DMS153 (cell line): ENCODE measurements at regions not wholly inside any gene's neighbourhood (a gene's known extent, or its start where the extent isn't known, plus 50 kb on each side); places are given as distances from the start of the nearest gene placed in this dataset.
"Not testable (repeated sequence)": the region's sequence is repeated elsewhere in the genome, so short reads cannot be mapped to it uniquely, and the experiment has no call there.

ENCODE experiments used
- DNase-seq: peaks from one replicate; lab custom pipeline; 2025; lab: John Stamatoyannopoulos, UW

DNA sequence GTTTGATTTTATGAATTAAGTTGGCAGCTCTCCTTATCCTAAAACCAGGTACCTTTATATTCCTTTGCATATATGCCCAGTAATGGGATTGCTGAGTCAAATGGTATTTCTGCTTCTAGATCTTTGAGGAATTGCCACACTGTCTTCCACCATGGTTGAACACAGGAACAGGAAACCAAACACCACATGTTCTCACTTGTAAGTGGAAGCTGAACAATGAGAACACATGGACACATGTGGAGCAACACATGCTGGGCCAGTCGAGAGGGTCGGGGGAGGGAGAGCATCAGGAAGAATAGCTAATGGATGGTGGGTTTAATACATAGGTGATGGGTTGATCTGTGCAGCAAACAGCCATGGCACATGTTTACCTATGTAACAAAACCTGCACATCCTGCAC lies 214.6 kb downstream of the BLID start:
- DNase-seq: not testable (repeated sequence)

DNA sequence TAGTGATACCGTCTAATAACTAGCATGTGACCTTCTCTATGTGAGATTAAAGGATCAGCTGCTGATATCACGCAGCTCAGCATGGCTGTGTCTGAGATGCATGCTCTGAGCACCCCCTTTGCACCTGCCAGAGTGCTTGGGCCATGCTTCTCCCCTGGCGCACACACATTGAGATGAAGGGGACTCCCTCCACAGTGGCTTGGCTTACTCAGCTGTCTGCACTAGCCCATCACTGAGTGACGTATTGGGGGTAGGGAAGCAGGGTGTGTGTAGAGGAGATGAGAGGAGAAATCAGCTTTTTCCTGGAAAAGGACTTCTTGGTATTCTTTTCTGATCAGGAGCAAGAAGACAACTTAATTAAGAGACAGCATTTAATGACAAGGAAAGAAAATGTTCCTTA lies 216.5 kb downstream of the BLID start:
- DNase-seq: no peak

DNA sequence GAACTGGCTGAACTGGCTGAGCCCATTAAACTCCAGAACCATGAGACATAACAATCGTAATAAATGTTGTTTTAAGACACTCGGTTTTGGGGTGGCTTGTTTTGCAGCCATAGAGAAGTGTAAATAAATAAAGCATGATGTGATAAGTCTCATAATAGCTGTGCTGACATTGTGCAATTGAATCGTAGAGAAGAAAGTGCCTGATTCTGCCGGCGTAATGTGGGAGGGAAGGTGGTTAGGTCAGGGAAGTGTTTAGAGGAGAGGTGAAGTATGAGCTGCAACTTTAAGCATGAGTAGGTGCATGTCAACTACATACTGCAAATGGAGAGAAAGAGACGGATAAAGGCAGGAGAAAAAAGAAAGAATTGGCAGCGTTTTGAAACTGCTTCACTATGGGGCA lies 217.1 kb downstream of the BLID start:
- DNase-seq: no peak

DNA sequence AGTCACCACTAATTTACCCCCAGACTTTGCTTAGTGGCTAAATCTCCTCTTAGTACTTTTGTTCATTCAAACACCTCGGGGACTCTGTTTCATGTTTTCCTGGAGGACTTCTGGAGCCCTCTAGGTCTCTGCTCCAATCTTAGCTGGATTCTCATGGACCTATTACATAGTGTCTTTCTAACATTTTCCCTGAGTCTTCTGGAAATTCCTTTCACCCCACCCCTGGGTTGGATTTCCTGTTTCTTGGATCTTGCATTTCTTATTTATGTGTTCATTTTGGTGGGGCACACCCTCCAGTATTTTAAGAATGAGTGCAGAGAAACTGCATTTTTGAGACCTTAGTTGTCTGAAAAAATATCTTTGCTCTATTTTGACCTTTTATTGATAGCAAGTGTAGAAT lies 220.1 kb downstream of the BLID start:
- DNase-seq: no peak

DNA sequence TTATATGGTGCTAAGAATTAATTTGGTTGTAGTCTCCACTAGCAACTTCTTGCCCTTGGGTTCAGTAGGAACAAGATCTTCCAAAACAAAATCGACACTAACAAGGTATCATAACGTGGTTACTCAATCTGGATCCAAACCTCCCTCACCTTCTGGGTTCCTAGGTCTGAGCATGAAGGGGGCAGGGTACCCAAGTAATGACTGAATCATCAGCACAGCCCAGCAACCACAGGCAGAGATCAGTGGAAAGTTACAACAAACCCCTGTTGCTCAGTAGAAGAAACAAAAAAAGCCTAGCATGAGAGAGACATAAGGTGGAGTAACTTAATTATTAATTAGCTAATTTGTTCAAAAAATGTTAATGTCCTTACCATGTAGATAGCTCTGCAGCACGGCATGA lies 221.4 kb downstream of the BLID start:
- no peak for DNase-seq

DNA sequence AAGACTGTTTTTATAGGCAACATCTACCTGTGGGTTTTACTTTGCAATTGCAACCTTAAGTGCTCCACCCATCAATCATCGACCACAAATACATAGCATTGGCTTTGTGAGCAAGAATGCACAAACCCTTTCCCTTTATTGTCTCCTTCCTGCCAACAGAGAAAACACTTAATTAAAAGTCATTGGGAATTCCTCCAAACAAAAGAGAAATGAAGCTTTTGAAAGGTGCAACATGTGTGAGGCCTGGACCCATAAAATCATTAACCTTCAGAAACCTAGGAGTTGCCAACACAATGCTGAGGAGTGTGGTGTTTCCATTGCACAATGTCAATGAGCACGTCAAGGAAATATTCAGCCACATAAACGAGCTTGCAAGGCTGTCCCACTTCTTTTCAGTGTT lies 223.2 kb downstream of the BLID start:
- no peak for DNase-seq

DNA sequence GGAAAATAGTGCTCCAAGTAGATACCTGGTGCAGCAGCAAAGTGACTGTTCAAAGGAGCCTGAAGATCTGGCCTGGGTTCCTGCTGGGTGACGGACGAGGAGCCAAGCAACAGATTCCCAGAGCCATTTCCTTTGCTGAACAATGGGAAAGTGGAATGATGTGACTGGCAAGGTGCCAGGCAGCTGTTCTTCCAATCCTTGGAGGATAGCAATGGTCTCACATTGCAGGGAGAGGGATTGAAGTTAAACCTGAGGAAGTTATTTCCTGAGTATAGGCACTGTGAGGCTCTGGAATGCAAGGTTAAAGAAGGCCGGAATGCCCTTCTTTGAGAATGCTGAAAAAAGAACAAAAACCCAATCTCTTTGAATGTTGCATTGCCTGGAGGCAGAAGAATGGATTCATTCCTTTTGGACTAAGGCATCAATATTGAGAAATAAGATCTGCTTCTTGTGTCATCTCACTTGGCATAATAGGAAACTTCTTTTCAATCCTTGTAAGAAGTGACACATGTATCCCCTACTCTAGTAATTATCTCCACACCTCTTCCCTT lies 223.8 kb downstream of the BLID start:
- no peak for DNase-seq

DNA sequence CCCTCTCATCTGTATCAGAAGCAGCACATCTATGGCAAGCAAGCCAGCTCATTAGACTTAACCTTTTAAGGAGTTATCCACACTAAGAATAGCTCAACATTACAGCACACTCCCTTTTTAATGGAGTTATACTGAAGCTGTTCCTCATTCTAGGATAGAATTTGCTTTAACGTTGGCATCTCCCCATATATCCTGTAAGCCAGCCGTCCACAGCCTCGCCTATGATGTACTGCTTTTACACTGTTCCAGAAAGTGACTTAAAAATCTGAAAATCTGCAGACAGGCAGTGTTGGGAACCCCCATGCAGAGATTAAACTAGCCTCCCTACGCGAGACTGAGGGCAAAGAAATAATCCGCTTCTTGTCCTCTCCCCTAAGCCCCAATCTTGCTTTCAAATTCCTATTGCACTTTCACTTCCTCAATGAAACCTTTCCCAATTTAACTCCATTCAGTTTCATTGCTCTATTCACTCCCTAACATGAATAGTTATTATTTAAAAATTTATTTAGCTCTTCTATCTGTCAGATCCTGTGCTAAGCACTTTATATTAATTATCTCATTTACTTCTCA lies 225.0 kb downstream of the BLID start:
- DNase-seq: no peak

DNA sequence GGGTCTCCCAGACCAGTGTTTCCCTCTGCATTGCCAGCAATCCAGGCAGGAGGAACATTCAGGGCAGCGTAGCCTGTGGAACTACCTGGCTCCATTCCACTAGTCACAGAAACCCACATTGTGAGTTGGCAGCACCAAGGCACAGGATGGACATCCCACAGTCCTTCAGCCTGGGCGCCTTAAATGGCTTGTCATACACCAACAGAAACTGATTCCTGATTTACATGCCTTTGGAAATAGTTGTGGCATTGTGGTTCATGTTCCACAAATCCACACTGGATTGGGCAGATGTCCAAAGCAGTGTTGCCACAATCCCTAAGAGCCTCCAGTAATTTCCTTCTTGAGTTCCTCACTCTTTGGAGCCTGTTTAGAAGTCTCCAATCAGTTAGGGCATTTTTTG lies 225.6 kb downstream of the BLID start:
- DNase-seq: no peak

DNA sequence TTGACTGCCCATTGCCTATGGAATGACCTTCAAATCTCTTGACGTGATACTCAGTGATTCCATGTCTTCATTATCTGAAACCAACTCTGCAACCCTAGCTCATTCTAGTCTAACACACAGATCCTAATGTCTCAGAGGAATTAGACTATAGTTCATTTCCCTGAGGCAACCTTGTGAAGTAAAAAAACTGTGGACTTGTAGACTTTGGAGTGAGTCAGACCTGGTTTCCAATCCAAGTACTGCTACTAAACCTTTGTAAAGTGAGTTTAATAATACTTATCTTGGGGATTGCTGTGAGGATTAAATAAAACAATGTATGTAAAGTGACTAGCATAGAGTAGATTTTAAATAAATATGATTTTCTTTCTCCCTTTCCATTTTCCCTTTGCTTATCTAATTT lies 226.1 kb downstream of the BLID start:
- no peak for DNase-seq

DNA sequence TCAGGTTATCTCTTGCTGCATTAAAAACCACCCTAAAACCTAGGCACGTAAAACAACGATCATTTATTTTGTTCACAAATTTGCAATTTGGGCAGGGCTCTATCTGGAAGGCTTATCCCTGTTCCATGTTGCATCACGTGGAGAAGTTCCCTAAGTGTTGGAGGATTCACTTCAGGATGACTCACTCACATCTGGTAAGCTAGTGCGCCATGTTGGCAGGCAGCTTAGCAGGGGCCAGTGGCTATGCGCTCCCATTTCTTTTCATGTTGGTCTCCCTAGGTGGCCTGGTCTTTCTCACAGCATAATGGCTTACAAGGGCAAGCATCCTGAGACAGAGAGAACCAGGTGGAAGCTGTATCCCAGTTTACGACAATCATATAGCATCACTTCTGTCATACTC lies 226.8 kb downstream of the BLID start:
- DNase-seq: no peak

DNA sequence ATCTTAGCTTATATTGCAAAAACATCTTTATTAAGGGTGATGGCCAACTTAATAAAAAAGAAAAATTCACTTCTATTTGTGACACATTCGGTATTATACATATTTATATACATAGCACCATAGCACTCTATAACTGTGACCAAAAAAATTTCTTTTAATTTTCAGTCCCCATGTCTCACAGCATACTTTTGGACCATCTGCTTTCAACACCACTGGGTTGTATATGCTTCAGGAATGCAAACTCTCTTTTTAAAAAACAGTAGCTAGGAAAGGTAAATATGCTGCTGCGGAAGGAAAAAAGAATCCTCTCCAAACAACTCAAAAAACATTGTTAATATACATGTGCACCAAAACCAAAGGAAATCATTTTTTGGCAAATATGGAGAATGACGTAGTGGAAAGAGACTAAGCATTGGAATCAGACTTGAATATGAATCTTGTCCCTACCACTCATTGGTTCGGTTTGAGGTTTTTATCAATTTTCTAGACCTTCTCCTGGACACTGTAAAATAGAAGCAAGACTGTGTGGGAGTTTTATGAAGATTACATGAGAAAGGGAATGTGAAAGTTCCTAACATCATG lies 227.9 kb downstream of the BLID start:
- DNase-seq: no peak

DNA sequence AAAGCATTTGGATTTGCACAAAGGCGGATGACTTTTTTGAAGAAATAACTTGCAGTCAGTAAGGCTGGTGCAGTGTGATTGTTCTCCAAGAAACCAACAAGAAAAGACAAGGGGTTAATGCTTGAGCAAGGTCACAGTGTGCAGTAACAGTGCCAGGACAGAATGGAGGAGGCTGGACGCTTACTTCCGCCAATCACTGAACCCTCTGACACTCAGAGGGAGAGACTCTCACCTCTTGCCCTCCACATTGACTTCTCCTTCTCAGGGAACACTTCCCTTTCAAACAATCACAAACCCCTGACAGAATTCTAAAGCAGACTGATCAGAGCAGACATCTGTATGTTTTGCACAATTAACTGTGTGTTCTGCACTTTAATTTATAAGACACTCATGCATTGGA lies 228.4 kb downstream of the BLID start:
- DNase-seq: no peak

DNA sequence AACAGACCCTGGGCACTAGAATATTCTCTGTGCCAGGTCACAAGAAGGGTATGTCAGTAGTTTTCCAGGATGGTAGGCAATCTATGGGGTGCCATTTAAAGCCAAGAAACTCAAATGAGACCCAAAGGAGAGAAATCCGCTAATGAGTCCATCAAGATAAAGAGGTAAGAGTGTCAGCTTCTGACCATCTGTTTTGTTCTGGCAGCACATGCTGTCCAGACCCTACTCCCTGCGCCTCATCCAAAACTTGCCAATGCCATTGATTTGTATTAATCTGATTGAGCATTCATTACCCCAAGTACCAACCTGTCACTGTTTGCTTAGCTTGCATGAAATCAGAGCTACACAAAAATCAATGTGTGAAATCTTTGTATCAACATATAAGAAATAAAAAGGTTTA lies 229.0 kb downstream of the BLID start:
- DNase-seq: no peak

DNA sequence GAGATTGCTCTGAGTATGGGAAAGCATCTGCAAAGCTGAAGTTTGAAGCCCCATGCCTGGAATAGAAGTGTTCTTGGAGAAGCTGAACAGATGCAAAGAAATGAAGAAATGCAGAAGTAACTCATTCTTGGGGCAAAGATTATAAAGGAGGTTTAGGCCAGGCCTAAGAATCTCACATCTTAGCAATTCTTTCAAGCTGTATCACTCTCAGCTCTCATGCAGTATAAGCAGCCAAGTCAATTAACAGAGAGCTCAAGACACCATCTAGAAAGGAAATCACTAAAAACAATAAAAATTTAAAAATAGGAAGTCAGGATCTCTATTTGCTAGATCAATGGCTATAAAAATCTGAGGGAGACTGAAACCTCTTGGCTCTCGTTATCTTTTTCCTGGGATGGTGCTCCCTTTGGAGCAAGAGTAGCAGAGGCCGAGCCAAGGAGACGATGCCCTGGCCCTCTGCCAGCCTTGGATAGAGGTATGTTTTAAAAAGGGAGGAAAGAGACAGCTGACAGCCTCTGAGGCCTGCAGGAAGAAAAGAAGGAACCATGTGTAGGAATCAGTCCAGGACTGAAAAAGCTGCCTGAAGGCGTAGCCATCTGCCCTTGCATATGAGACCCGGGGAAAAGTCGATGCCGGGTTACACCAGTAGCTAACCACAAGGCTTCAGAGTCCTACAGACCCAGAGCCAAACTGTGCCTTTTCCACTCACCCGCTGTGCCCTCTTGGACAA lies 229.8 kb downstream of the BLID start:
- no peak for DNase-seq

DNA sequence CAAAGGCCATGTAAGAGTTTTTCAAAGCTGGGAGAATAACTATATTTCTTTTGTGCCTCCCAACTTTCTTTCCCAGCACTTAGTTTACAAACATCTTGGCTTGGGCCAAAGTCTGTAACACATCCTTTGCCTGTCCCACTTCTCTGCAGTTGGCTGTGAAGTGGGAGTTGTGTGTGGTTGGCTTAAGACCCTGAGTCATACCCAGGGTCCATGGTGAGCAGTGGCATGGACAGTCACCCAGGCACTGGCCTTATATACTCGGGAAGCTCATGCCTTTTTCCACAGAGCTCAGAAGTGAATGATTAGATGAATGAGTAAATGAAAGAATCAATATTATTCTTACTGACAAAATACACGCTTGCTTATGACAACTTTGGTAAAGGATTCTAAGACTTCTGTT lies 231.4 kb downstream of the BLID start:
- no peak for DNase-seq

DNA sequence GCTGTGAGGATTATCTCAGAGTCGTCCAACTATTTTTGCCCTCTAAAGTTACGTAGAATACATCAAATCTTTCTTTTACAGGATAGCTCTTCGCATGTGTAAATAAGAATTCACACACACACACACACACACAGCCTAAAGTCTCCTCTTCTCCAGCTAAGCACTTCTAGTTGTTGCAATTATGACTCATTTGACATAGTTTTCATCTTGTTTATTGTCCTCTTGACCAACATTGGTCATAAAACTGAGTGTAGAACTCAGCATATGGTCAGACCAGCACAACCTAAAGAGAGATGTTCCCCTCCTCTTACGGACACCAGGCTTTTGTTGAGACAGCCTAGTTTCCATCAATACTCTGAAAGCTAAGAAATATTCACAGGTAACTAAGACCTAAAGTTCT lies 234.2 kb downstream of the BLID start:
- no peak for DNase-seq

DNA sequence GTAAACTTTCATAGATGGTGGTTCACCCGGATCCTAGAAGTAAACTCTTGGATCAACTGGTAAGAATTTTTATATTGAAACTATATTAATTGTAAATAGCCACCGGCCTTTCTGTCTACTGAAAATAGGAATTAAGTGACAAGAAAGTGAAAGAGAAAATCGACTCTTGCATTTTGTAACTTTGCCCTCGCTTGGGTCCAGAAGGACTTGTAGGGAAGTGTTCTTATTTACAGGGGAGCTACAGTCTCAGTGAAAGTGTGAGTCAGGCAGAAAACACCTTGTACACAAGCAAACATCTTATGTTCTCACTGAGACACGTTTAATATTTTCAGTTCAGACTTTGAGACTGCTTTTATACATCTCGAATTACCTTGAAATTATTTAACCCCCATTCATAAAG lies 238.9 kb downstream of the BLID start:
- DNase-seq: no peak

DNA sequence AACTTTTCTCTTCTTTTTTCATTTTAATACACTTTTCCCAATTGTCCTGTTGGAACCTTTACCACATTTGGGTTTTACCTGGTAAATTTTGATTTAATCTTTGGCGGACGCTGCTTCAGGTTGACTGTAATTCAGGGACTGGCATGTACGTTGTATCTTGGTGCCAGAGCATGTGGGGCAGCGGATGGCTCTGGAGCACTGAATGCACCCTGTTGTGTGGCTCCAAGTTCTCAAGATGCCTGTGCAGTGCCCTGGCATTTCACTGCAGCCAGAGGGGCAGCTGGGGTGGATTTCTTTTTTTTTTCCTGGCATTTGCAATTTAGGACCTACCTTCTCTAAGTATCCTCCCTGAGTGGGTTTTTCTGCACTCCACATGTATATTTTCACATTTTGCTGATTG lies 242.2 kb downstream of the BLID start:
- no peak for DNase-seq

DNA sequence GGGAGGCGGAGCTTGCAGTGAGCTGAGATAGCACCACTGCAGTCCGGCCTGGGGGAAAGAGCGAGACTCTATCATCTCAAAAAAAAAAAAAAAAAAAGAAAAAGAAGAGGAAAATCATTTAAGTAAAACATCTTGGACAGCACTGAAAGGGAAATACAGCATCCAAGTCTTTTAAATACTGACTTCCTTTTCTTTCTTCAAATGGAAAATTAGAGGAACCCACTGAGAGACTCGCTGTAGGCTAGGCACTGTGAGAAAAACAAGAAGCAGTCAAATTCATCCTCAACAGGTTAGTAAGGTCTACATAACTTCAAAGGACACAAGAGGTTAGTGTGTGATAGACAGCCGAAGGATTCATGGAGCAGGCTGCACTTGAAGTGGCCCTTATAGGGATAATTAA lies 243.7 kb downstream of the BLID start:
- DNase-seq: no peak

DNA sequence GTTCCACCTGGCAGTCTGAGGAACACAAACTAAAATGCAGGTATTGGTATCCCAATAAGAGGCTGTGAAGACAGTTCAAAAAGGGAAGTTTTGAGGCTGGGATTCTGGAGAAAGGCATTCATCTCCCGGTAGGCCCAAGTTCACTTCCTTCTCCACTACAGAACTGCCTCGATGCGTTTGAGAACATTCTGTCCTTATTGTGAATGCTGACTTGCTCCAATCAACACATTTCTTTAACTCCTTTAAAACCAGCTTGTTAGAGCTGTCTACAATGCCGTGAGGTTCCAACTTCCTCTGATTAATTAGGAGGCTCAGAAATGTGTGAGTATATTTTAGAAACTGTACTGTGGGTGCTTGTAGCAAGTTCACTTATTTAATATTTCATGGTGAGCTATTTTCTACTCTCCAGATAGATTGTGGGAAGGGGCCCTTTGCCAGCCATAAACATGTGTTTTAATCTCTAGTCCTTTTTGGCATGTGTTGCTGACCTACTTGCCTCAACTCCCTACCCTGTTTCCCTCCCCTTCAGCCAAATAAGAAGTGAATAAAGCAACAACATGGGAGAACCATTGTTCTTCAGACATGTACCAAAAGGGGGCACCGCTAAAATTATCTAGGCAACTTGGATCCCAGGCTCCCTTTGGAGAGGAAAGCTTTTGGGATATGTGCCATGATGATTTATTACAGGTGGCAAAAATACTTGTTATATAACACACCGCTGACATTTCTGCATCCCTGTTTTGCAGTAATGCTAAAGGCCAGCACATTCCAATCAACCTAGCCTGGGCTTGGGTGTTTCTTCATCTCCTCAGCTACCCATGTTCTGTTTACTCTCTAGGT lies 245.6 kb downstream of the BLID start:
- DNase-seq: no peak

DNA sequence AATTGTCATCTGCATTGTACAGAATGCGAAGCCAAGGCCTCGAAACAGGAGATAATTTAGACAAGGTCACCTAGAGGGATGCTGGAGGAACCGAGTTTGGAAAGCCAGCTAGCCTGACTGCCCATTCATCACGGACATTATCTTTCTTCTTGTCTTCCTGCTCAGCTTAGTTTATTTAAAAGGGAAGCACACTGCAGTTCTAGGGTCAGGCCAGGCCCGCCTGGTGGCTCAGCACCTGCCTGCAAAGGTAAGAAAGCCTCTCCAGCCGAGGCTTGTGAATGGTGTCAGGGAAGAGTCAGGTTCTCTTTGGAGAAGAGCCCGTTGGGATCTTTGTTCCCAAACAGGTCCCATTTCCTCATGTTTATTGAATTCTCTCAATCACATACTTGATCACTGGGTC lies 246.5 kb downstream of the BLID start:
- no peak for DNase-seq

DNA sequence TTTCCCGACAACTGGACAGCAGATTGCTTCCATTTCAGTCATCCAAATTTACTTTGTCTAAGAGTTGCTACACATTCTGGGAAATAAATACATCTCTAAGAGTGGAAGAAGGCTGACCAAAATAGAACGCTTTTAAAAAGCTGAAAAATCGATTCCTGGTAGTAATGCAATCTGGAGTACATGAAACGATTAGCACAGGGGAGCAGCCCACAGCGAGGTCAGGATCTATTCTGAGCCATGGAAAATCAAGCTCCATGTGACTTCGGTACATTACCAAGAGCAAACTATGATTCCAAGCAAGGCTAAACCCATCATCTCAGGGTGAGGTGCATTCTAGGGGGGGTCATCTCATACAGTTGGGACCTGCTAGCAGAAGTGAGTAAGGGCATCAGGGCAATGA lies 249.3 kb downstream of the BLID start:
- DNase-seq: no peak
